Anterior cingulate cortex (tissue), 58 donors: ENCODE measurements at regions not wholly inside any gene's neighbourhood (a gene's known extent, or its start where the extent isn't known, plus 50 kb on each side); places are given as distances from the start of the nearest gene placed in this dataset.
A peak's percentile ranks its signal among the peaks of the same experiment; 100 is the strongest.

Experiments used
- DNase-seq, 58 donors: peaks; one replicate each; lab custom pipeline; 2025; lab: John Stamatoyannopoulos, UW

DNA sequence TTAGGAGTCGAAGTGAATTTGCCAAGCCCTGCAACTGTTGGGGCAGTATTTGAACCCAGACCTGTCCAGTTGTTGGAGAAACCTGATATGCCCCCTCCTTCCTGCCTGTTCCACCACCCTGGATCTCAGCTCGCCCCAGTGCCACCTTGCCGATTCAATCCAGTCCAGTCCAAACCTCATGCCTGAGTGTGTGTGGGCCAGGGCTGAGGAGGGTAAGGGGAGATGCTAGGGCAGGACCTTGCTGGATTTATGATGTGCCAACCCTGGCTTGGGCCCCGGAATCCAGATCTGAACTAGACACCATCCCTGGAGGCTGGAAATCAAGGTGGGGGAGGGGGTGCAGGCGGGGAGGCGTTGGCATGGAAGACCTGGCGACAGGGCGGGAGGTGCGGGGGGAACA lies 98.9 kb upstream of the WNT4 start:
- DNase-seq: no peak

GRCh38 chr1:22245100-22245650 lies 102.3 kb upstream of the WNT4 start:
- DNase-seq: no peak

GRCh38 chr1:22245726-22246125 lies 102.8 kb upstream of the WNT4 start:
- DNase-seq: no peak

DNA sequence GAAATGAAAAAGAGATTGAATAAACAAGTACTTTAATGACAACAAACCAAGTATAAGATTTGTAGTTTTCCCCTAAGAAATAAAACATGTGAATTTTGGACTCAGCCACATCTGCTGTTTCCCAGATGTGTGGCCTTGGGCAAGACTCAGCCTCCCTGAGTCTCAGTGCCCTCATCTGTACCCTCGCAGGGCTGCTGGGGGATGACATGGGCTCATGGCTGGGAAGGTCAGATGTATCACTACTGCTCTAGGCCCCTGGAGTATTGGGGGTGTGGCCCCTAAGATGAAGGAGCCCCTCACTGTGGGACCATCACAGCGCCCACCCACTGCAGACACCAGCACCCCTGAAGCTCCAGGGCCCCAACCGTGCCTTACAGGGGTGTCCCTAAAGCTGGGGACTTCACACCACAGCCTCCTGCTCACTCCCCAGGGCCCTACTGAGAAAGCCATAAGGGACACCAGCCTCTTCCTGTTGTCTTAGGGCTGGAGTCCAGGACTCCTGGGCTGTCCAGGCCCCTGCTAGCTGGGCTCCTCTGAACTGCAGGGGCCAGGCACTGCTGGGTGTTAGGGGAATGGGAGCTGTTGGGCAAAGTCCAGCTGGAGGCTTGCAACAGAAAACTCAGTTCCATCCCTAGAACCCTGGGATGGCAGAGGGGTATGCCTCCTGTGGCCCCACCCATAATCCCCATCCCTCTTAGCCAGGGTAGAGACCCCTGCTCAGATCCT lies 104.0 kb upstream of the WNT4 start:
- DNase-seq: no peak

GRCh38 chr1:22247527-22248245 lies 104.8 kb upstream of the WNT4 start:
- no peak for DNase-seq

GRCh38 chr1:22248746-22249145 lies 105.8 kb upstream of the WNT4 start:
- DNase-seq: peak in 10 of 58 donors; percentile 4 to 43 (median 8)

DNA sequence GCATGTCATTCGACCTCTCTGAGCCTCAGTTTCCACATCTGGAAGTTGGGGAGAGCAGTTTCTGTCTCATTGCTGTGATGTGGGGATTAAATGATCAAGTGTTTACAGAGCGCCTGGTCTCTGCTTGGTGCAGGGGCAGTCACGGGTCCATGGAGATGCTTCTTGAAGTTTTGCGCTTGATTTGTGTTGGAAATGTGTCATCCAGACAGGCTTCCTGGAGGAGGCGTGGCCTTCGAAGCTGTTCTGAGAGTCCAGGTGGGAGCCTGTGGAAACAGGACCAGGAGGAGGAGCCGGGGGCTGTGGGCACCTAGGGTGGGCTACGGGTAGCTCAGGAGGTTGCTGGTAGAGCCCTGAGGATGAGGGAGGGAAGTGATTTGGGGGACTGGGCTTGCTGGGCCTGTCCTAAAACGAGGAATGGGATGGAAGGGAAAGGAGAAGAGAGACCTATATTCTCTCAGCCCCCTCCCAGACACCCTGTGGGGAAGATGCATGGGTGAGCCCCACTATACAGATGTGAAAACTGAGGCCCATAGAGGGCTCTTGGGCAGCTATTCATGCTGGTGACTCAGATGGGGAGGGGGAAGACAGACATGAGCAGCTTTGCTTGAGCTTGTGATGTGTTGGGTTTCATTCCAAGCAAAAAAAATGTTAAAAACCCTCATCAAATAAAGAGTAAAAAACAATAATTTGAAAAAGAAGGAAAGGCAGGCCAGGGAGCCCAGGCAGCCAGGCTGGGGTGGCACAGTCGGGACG lies 107.2 kb upstream of the WNT4 start:
- DNase-seq: no peak

DNA sequence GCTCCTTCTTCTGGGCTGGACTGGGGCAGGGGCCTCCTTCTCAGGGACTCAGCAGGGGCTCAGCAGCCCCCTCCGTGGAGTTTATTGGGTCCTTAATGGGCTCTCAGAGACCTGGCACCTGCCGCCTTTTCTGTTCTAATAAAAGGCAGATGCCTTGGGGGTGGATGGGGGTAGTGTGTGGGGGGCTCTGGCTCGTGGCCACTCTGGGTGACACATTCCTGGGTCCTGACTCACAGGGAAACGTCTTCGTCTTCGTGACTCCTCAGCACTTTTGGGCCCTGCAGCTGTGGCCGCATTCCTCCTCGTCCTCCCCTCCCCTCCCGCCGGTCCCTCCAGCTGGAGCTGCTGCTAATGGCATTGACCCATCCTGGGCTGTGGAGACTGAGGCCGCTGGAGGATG lies 107.8 kb upstream of the WNT4 start:
- no peak for DNase-seq

- no peak for DNase-seq
These were observed 109.4 kb upstream of the WNT4 start for GRCh38 chr1:22252251-22252650.

DNA sequence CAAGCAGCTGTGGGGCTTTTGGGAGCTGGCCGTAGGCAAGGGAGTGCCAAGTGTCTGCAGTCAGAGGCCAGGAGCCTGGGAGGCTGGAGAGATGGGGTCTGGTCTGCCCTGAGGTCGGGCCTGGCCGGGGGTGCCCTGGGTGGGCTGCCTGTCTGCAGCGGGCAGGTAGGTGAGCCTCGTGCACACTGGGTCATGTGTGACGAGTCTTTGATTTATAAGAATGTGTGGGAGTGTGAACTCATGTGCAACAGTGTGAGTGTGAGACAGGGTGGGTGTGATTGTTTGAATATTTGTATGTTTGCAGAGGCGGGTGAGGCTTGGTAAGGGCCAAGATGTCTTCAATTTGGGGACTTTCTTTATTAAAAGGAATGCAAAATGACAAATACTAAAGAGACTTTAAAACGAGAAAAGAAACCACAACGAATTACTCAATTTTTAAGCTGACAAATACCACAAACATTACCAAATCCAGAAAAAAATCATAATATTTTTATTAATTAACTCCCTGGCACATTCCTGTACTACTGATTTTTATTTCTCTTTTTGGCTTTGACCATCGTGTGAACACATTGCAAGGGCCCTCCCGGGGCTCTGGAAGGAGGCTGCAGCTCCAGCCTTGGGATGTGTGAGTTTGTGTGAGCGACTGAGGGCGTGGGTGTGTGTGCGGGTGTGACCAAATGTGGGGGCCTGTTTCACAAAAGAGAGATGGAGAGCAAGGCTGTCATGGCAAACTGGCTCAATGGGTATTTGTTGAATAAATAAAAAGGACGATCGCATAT lies 110.3 kb upstream of the WNT4 start:
- peak in 1 of 58 donors; percentile 8 for DNase-seq

GRCh38 chr1:22254756-22255155 lies 111.9 kb upstream of the WNT4 start:
- no peak for DNase-seq

GRCh38 chr1:22255341-22256212 lies 112.7 kb upstream of the WNT4 start:
- no peak for DNase-seq

GRCh38 chr1:22256213-22256512 lies 113.3 kb upstream of the WNT4 start:
- DNase-seq: no peak

GRCh38 chr1:22257290-22258275 lies 114.7 kb upstream of the WNT4 start:
- no peak for DNase-seq

DNA sequence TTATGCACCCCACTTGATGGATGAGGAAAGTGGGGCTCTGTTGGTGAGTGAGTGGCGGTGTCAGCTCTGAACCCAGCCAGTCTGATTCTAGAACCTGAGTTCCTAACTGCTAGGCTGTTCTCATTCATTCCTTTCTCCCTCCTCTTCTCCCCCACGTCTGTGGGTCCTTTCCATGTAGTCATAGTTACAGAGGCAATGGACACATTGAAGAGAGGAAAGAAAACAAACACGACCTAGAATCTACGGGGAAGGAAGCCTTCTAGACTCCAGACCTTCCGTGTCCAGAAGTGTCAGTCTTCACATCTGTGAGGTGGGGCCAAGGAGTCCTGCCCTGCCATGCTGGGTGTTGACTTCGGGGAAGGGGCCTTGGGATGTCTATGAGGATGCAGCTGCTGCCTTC lies 115.8 kb upstream of the WNT4 start:
- no peak for DNase-seq

GRCh38 chr1:22259551-22260282 lies 116.8 kb upstream of the WNT4 start:
- no peak for DNase-seq

DNA sequence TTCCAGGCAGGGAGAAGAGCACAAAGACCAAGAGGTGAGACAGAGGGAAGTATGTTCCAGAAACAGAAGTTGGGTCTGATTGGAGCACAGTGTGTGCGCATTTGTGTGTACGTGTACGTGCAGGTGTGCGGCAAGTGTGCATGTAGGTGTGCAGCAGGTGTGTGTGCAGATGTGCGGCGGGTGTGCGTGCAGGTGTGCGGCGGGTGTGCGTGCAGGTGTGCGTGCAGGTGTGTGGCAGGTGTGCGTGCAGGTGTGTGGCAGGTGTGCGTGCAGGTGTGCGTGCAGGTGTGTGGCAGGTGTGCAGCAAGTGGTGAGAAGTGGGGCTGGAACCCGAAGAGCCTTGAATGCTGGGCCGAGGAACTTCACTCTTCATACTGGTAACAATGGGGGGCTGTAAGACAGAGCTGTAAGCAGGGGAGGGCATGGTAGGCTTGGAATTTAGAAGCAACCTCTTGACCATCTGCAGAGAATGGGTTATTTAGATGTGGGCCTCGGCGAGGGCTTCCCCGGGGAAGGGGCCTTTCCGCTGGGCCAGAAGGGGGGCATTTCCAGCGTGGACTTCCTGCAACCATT lies 118.0 kb upstream of the WNT4 start:
- DNase-seq: no peak
